GM21381 (cell line): ENCODE measurements at regions not wholly inside any gene's neighbourhood (a gene's known extent, or its start where the extent isn't known, plus 50 kb on each side); places are given as distances from the start of the nearest gene placed in this dataset.

Experiments
- ATAC-seq: cut with Tn5 transposase; IDR thresholded peaks from one replicate; pipeline ENCODE4 v1.9.1; 2021; ENCODE audit warnings: mild to moderate bottlenecking, moderate library complexity; ENCODE audit not compliant: unreplicated experiment

DNA sequence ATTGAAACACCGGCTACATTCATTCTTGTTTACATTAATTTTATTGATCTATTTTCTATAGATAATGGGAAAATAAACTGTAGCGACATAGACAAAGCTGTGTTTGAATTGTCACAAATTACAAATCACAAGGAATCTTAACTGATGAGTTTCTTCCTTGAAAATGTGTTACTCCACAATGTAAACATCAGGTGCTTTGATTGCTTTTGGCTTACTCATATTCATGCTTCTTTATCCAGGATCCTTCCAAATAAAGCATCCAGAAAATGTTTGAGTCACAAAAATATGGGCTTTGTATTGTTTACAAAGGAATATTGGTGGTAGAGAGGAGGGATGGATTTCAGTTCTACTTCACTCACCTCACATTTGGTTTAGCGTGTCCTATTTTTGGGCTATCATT, 64.0 kb downstream of the BMP2 start:
- no peak for ATAC-seq

DNA sequence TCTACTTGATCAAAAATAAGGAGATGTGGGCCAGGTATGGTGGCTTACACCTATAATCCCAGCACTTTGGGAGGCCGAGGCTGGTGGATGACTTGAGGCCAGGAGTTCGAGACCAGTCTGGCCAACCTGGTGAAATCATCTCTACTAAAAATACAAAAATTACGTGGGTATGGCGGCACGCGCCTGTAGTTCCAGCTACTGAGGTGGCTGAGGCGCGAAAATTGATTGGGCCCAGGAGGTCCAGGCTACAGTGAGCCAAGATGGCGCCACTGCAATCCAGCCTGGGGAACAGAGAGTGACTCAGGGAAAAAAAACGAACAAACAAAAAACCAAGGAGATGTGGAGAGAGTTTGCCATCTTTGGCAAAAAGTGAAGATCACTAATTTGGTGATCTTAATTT, 65.3 kb downstream of the BMP2 start:
- ATAC-seq, result no peak

DNA sequence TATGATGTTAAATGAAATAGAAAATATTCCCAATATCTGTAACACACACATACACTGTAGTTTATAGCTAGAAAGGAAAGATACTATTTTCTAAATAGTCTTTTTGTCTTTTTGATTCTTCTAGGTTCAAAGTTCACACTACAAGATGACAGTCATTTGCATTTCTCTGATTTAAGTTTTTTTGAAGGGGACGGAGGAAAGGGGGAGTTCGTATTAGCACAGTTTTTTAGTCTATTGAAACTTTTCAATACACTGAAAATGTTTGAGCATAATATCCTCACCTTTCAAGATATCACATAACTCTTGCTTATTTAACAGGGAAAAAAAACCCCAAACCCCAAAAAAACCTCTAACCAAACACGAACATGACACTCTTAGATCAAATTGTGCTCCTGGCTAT, 68.1 kb downstream of the BMP2 start:
- ATAC-seq, result no peak

DNA sequence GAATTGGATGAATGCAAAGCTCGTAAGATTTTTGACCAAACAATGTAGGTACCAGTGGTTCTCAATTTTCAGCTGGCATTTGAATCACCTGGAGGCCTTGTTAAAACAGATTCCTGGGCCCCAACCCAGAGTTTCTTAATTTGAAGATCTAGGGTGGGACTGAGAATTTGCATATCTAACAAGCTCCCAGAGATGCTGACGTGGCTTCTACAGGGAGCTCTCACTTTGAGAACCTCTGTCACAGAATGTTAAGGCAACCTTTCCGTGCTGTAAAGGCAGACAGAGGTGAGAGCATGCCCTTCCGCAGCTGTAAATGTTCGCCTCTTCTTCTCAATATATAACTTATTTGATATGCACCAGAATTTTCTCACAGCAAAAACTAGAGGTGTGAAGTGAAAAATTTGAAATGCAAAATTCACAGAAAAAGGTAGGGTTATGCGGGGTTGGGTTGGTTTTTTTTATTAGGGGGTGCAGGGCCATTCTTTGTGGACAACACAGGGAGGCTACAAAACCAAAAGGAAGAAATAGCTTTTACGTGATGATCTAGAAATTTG, 69.4 kb downstream of the BMP2 start:
- no peak for ATAC-seq

DNA sequence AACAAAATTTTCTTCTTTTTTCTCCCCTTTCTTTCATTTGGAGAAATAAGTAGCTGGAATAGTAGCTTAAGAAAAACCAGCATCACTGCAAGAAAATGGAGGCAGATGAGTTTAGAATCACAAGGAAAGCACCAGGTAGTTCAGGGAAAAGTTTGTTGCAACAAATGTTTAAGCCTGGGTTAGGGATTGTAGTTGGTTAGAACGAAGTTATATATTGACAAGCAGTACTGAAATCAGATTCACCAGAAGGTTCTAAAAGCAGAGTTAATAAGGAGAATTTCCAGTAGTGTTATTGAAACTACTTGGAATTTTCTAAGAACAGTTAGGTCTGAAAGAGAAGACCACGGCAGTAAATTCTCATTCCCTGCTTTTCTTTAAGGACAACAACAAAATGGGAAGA, 70.2 kb downstream of the BMP2 start:
- ATAC-seq, result no peak

DNA sequence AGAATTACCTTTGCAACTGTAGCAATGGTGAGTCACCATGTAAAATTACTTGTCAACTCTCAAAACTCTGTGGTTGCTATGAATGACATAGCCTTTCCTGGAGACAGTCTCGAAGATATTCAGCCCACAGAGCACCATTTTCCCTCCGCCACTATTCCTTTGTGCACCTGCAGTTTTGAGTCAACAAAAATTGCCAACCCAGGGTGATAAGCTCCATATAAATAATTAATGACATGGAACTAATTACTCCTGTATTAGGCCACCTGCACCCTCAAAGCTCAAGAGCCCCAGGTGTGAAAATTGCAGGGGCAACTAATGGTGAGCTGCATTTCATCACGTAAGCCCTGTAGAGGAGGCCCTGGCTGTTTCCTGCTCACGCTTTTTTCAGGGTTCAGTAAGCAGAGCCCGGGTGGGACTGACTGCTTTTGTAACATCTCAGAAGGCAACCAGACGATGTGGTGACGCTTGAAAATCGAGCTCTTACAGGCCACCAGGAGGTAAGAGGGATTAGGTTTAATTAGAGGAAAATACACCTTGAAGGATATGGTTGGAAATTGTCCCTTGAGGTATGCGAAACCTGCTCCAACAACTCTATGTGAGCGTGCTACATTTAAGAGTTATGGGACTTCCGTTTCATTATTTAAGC, 70.8 kb downstream of the BMP2 start:
- peak; percentile 78 for ATAC-seq

DNA sequence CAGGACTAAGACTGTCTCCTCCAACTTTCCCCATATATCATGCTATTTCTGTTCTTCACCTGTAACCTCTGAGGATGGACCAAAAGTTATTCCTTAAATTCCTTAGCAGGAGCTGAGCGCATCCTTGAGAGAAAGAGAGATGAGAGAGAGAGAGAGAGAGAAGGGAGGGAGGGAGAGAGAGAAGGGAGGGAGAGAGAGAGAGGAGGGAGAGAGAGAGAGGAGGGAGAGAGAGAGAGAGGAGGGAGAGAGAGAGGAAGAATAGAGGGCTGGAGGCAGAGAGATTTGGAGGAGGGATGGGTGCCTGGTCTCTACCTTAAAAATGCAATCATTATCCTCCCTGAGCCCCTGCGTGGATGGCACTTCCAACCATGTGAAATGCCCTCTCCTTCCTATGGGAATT, 73.6 kb downstream of the BMP2 start:
- no peak for ATAC-seq

DNA sequence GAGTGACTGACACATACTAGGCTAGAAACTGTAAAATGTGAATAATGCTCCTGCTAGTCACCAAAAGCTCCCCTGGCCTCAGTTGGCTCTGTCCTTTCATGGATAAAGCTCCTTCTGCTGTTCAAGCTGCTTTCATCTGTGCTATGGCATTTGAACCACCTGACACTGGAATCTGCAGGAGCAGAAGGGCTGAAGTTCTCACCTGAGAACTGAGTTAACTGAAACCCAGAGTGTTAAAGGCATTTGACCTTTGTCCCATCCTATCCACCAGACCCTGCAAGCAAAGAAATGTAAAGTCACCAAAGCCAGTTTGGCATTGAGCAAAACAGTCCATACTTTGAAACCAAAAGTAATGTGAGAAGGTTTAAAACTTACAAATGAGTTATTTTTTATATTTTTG, 77.7 kb downstream of the BMP2 start:
- no peak for ATAC-seq

DNA sequence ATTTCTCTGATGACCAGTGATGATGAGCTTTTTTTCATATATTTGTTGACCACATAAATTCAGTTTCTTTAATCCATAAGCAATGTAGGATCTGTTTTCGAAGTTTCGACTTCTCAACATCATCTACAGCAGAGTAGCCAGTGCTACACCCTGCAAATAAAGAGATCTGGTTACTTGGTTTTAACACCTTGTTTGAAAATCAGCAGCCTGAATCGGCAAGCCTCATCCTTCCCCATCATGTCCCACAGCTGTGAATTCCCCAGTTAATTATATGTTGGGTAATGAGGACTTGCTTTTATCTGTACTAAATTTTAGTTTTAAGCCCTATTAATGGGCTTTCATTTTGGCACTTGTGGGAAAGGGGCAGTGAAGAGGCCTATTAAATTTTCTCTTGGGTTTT, 80.6 kb downstream of the BMP2 start:
- ATAC-seq, result no peak

DNA sequence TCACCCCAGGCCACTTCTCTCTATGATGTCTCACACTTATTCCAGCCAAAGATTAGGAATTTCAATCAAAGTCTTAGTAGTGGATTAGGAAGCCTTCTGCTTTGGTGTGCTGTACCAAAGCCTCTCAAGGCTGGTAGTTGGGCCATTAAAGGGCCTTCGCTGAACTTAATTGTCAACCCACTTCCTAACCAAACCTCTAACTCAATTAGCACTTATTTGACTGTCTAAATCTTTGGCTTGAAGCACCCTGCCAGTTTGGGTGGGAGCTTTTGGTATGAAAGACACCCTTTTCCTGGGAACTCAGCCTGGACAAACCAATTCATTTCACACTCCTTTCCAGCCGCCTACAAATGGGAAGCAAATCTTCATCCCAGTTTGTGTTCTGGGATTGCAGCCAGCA, 81.5 kb downstream of the BMP2 start:
- ATAC-seq, result no peak

DNA sequence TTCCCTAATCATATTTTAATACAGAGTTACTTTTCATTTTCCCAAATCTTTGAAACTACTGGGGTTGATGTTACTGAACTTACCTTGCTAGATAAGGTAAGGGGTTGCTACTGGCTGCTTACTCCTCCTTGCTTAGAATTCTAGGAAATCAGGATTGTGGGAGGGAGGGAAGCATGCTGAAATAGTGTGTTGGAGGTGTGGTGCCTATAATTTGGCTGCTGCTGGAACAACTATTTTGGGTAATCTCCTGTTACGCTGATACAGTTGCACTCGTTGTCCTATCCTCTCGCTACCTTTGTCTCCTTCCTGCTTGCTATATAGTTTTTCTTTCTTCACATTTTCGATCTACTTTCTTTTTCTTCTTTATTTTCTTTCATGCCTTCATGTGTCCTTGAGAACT, 83.7 kb downstream of the BMP2 start:
- ATAC-seq, result no peak

DNA sequence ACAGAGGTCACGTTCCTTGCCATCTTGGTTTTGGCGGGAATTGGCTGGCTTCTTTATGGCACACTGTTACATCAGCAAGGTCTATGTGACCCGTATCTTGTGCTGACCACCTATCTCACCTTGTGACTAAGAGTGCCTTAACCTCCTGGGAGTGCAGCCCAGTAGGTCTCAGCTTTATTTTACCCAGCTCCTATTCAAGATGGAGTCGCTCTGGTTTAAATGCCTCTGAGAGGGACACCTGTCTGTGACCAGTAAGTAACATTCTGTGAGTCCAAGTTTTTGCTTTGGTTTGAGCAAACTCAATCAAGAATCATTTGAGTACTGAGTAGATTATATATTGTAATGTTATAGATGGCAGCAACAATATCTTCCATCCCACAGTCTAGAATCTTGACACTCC, 85.0 kb downstream of the BMP2 start:
- no peak for ATAC-seq

DNA sequence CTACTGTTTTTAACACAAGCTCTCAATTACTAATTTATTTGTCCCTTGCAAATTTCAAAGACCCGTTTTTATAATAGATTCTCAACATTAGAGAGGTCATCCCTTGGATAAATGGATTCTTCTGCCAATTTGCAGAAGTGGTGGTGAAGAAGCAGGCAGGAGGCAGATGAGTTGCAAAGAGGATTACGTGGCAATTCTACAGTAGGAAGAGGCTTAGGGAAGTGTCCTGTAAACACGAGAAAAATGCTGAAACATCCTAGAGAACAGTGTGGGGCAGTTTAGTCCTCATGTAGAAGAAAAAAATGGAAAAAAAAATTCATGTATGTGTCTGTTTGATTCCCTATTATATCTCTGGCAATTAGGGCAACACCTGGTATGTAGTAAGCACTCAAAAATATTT, 87.6 kb downstream of the BMP2 start:
- no peak for ATAC-seq

DNA sequence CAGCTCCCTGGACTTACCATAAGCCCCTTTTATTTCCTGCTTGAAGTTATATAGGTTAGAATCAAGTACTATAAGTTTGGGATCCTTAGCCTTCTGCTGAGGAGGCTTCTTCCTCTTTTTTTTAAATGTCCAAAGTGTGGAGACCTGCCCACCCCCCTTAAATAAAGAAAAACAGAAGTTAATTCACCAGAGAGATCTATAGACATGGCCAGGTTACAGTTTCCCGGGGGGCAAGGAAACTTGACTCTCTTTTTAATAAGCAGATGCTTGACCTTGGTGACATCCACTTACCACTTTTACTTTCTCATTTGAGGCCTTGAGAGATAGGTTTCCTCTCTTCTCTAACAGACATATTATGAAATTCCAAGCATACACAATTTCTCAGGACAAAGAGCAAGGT, 88.3 kb downstream of the BMP2 start:
- no peak for ATAC-seq

DNA sequence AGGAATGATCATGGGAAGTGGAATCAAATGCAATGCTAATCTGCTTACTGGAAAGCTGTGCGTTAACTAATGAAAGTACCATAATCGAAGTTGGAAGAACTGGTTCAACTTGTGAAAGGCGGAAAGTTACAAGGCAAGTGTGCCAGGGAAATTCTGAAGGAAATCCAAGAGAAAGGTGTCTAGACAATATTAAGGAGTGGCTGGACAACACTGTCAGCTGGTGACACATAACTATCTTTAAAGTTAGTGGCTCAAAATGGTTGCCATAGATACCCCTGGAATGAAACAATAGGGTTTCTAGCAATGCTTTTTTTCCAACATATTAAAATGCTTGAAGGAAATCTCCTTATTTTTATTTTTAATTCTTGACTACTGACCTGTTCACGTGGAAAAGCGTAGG, 90.4 kb downstream of the BMP2 start:
- no peak for ATAC-seq

DNA sequence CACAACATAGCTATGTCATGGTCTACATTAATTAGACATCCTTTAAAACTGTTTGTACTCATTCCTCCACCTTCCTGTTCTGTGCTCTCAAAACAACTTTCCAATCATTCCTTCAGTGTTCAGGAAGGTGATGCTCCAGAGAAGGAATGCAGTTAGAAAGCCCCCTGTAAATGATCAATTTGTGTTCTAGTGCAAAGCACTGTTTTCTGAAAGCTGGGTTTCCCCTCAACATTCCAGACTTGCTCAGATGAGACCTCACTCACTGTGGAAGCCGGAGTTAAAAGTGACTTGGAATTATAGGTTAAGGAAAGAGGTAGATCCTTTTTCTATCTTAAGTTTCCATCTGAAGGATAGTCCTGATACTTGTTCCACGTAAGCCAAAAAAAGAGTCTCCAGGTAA, 95.9 kb downstream of the BMP2 start:
- ATAC-seq, result no peak

DNA sequence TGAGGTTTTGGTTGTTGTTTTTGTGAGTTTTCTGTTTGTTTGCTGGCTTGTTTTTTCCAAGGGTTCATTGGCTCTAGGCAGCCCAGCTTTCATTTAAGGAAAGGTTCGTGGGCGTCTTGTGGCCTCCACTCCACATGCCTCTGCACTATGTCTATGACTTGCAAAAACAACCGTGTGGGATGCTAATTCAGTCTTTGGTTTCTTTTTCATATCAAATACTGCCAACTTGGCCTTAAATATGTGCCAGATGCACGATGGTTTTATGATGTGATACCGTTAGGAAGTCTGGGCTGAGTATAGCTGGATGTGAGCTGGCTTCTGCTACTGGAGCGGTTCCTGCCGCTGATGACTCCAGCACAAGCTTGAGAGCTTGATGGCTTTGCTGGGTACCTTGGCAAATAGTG, 96.3 kb downstream of the BMP2 start:
- no peak for ATAC-seq

DNA sequence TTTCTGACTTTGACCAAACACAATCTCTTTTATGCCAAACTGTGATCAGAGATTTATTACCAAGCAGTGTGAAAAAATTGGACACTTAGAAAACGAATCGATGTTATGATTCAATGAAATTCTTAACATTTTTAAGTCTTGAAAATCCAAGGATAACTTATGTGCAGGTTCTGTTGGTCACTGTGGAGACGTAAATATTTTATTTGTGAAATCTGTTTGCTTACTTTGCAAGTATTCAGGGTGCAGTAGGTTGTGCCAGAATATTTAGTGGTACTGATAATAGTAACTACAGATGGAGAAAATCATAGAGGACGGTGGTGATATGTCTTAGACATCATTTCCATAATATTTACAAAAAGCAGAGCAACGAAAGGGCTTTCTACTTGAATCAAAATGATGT, 97.3 kb downstream of the BMP2 start:
- ATAC-seq, result no peak

DNA sequence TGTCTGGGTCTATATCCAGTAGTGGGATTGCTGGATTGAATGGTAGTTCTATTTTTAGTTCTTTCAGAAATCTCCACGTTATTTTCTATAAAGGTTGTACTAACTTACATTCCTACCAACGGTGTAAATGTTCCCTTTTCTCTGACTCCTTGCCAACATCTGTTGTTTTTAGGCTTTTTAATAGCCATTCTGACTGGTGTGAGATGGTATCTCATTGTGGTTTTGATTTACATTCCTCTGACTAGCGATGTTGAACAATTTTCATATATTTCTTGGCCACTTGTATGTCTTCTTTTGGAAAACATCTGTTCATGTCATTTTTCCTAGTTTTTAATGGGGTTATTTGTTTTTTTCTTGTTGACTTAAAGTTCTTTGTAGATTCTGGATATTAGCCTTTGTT, 99.3 kb downstream of the BMP2 start:
- ATAC-seq, result no peak

DNA sequence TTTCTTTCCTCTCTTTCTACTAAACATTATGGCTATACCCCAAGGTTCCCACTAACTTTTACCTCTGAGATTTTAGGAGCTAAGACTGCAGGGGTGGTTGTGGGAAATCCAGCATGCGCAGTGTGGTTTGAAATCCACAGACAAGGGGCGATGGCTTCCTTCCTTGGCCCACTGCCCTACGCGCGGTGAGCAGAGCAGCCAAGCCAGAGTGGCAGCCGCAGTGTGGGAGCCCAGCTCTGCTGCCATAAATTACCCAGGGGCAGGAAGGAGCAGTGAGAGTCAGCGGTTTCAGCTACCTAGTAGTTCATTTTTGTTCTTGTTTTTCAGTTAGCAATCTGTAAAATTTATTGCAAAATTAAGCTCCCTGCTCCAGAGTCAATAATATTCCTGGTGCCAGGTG, 101.4 kb downstream of the BMP2 start:
- ATAC-seq, result no peak

DNA sequence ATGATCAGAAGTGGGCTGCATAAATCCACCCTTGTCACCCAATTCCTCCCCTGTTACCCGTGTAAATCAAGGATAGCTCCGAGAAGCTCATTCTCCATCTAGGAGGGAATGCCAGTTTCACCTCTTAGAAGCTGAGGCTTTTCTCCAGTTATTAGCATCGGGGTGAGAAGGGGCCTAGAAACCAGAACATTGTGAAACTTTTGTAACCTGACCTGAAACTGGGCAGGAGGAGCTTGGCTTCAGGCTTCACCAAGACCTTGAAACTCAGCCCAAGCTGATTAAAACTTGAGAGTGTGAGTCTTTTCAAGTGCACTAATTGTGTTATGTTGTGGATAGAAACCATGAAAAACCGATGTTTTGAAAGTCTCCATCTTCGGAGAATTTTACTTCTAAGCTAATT, 103.1 kb downstream of the BMP2 start:
- ATAC-seq, result no peak

DNA sequence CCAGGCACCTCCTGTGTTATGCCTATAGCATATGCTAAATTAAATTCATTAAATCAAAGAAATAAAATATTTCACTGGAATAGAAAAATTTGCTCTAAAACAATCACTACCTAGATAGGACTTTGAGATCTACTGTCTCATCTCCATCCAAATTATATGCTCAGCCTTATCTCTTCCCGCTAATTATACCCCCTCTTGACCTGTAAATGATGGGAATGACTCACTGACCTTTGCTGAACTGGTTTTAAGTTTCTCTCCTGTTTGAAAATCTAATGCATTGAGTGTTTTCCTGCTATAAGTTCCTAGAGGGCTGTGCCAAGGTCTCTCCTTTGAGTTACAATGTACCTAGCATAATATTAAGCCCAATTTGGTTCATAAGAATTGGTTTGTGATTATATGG, 110.1 kb downstream of the BMP2 start:
- ATAC-seq, result no peak

DNA sequence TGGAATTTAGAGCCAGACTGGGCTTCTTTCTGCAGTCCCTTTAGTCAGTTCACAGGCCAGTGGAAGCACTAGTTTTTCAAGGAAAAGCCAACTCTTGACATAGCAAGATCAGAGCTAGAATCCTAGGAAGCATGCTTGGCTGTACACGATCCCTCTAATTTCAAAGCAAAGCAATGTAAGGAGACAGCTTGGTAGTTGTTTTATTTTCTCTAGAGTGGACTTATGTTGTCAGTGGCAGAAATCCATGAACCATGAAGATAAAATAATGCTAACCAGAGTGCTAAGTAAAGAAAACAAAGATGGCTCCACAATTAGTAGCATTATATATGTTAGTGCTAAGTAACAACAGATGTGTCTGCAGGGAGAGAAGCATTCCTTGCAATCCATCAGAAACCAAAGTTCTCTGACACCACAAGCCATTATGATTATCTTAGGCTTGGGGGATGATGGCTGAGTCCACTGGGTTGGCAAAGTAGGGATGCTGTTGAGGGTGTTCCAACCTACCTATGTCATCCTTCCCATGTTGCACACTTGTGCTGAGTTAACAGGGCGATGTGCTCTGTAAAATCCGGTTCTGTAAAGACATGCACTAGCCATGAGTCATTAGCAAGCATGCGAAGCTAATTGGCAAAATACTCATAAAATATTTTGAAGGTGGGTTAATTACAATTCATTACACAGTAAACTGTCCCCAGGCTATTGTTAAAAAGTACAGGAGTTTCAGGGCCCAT, 115.2 kb downstream of the BMP2 start:
- no peak for ATAC-seq
